WERI-Rb-1 (cell line): ENCODE measurements at regions not wholly inside any gene's neighbourhood (a gene's known extent, or its start where the extent isn't known, plus 50 kb on each side); places are given as distances from the start of the nearest gene placed in this dataset.
"Not testable (repeated sequence)": the region's sequence is repeated elsewhere in the genome, so short reads cannot be mapped to it uniquely, and the experiment has no call there.

Experiments used
- DNase-seq: peaks from one replicate; pipeline ENCODE4 v3.0.0-alpha.2; 2020
- H3K27ac ChIP-seq: fragments of 250-450 bp; sonication (Bioruptor Pico); 2 replicates; pipeline ENCODE4 v1.5.1; 2020; ENCODE audit warnings: mild to moderate bottlenecking, moderate library complexity
- H3K27me3 ChIP-seq: fragments of 250-450 bp; sonication (Bioruptor Pico); 2 replicates; pipeline ENCODE4 v1.5.1; 2021; ENCODE audit warnings: mild to moderate bottlenecking, low read depth, moderate library complexity; ENCODE audit not compliant: insufficient read depth, severe bottlenecking
- H3K36me3 ChIP-seq: fragments of 250-450 bp; sonication (Bioruptor Pico); 2 replicates; pipeline ENCODE4 v1.5.1; 2020; ENCODE audit warnings: mild to moderate bottlenecking, moderate library complexity
- H3K4me3 ChIP-seq: 2 replicates; pipeline ENCODE4 v1.5.1; 2011; ENCODE audit warnings: low read depth, mild to moderate bottlenecking, control low read depth, low read length
- H3K9me3 ChIP-seq: fragments of 250-450 bp; sonication (Bioruptor Pico); 2 replicates; pipeline ENCODE4 v1.5.1; 2021; ENCODE audit warnings: mild to moderate bottlenecking, moderate library complexity; ENCODE audit not compliant: severe bottlenecking
- CTCF ChIP-seq: IDR thresholded peaks from 2 replicates; pipeline ENCODE4 v1.5.1; 2011; ENCODE audit warnings: low read depth, mild to moderate bottlenecking, control low read depth, inconsistent platforms, low read length

- H3K4me3 ChIP-seq: no peak overlapping the region
- H3K9me3 ChIP-seq: no peaks in the 10 kb centered on the region
- TF ChIP-seq CTCF: no peak
- no peaks in the 10 kb centered on the region for H3K27me3 ChIP-seq
- no peak overlapping the region for H3K27ac ChIP-seq
- H3K36me3 ChIP-seq: no peaks in the 10 kb centered on the region
- no peak for DNase-seq
These were observed 194.5 kb downstream of the HSD17B3 start for GRCh38 chr9:96107436-96107835.

DNA sequence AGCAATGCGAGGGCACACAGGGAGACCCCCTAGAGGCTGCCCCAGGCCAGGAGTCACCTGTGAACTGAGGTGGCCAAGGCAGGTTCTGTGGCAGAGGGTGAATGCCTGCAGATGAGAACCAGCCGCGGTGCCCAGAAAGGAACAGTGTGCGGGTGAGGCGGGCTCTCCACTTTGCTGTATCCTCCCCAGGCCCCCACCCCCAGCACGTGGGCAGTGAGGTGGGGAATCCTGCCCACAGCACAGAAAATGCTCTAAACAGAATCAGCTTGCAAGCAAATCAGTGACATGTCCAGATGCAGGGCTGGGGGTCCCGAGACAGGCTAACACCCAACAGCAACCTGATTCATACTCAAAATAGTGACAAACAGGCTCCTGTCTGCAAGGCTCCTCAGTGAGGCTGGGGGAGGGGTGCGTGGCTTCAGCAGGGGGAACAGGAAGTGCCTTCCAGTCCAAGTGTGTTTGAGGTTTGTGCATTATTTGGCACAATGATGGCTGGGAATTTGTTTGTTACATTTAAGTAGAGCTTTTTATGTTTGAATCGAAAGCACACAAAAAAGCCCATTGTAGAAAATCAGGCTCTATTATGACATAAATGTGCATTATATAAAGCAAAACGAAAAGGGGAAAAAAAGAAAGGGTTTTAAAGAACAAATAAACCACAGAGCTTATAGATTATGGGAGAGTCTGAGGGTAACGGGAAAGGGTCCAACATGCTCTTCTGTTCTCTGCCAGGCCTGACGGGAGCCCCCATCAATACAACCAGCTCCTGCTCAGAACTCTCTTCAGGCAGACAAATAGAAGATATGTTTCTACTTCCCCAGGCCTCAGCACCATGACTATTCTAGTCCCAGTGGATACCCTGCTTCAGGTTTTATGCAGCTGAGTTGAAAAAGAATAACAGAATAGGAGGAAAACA is 201.3 kb downstream of the HSD17B3 start:
- H3K36me3 ChIP-seq: no peaks in the 10 kb centered on the region
- H3K27me3 ChIP-seq: no peaks in the 10 kb centered on the region
- no peak for TF ChIP-seq CTCF
- no peak overlapping the region for H3K27ac ChIP-seq
- no peaks in the 10 kb centered on the region for H3K9me3 ChIP-seq
- no peak overlapping the region for H3K4me3 ChIP-seq
- DNase-seq: no peak

DNA sequence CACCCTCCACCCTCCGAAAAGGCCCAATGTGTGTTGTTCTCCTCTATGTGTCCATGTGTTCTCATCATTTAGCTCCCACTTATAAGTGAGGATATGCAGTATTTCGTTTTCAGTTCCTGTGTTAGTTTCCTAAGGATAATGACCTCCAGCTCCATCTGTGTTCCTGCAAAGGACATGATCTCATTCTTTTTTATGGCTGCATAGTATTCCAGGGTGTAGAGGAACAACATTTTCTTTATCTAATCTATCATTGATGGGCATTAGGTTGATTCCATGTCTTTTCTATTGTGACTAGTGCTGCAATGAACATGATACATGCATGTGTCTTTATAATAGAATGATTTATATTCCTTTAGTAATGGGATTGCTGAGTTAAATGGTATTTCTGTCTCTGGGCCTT is 211.3 kb downstream of the HSD17B3 start:
- DNase-seq, H3K27me3 ChIP-seq, H3K4me3 ChIP-seq, H3K27ac ChIP-seq, H3K9me3 ChIP-seq, H3K36me3 ChIP-seq: not testable (repeated sequence)

DNA sequence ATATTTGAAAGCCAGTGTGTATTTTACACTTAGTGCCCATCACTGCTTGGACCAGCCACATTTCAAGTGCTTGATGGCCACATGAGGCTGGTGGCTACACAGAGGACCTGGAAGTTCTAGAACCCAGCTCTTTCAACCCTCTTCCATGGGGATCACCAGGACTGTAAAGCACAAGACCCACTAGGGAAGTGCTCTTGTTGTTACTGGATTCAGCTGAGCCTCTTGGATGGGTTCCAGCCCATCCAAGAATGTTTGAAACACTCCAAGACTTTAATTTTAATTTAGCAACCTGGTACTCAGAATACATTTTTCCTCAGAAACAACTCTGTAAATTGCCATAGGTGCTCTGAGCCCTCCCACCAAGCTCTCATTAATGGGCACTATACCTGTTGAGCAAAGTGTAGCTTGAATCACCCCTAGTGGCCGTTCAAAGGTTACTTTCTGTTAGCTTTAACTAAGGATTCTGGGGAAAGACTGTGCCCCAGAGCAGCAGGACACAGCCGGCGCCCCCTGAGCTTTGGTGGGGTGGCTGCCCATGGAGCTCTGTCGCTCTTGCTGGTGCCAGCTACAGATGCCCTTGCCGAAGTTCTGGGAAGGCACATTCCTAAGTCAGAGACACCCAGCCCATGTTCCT is 212.4 kb downstream of the HSD17B3 start:
- no peak overlapping the region for H3K27ac ChIP-seq
- H3K4me3 ChIP-seq: no peak overlapping the region
- no peaks in the 10 kb centered on the region for H3K9me3 ChIP-seq
- no peak for DNase-seq
- no peaks in the 10 kb centered on the region for H3K36me3 ChIP-seq
- TF ChIP-seq CTCF: peak; percentile 21; the same call in 1 of the 2 replicates
- no peaks in the 10 kb centered on the region for H3K27me3 ChIP-seq

DNA sequence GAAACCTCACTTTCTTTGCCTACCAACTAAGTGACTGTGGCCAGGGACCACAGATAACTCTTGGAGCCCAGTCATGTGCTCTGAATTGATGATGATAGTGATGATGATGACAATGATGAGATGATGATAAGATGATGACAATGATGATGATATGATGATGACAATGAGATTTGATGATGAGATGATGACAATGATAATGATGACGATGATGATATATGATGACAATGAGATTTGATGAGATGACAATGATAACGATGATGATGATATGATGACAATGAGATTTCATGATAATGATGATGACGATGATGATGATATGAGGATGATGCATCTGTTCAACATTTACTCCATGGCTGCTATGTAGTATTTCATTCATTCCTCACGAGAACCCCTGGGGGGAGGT is 213.0 kb downstream of the ERCC6L2 start:
- no peak for TF ChIP-seq CTCF
- Histone ChIP-seq H3K27ac (no peak overlapping the region), H3K4me3 (no peak overlapping the region), H3K27me3 (no peaks in the 10 kb centered on the region), H3K36me3 (no peaks in the 10 kb centered on the region), H3K9me3 (no peaks in the 10 kb centered on the region)
- no peak for DNase-seq

DNA sequence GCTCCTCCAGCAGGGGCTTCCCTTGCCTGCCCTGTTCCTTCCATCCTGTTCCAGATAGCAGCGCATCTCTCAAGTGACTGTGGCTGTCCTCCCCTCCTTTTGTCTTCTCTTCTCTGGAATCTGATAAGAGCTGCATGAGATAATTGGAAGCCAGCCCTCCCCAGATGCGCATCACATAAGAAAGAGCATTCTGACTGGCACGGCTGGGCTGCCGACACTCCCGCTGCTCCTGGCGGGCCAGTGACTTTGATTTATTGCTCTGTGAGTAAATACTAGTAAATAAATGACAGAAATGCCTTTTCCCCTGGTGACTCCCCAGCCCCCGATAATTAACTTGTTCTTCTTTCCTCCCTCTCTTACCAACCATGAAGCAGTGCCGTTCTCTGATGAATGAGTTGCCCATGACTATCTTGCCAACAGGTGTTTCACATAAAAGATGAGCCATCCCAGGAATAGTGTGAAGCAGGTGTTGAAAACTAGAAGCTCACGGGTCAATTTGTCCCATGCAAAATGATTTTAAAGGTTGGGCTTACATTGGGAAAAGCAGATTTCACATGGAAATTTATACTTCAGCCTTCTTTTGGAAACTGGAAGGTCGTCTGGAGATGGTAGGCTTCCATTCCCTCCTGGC is 212.3 kb downstream of the ERCC6L2 start:
- no peak for TF ChIP-seq CTCF
- Histone ChIP-seq H3K36me3 (no peaks in the 10 kb centered on the region), H3K27me3 (no peaks in the 10 kb centered on the region), H3K27ac (no peak overlapping the region), H3K9me3 (no peaks in the 10 kb centered on the region), H3K4me3 (no peak overlapping the region)
- no peak for DNase-seq
